Fibroblast of the aortic adventitia (primary cell): ENCODE measurements at regions not wholly inside any gene's neighbourhood (a gene's known extent, or its start where the extent isn't known, plus 50 kb on each side); places are given as distances from the start of the nearest gene placed in this dataset.
A peak's percentile ranks its signal among the peaks of the same experiment; 100 is the strongest.

Source experiments
- DNase-seq: peaks from one replicate; pipeline ENCODE4 v3.0.0-alpha.2; 2010; ENCODE audit warnings: low read depth
- H3K4me3 ChIP-seq: 2 replicates; pipeline ENCODE4 v1.5.1; 2011; ENCODE audit warnings: low read depth, mild to moderate bottlenecking, control low read depth, low read length, moderate library complexity
- CTCF ChIP-seq: IDR thresholded peaks from 2 replicates; pipeline ENCODE4 v1.5.1; 2011; ENCODE audit warnings: mild to moderate bottlenecking, low read length, control low read depth, inconsistent platforms; ENCODE audit not compliant: insufficient read depth

GRCh38 chr1:57858740-57859139 lies 434.9 kb upstream of the DAB1 start:
- no peak for DNase-seq
- no peak overlapping the region for H3K4me3 ChIP-seq
- TF ChIP-seq CTCF, result no peak

GRCh38 chr1:57857809-57858208 lies 433.9 kb upstream of the DAB1 start:
- TF ChIP-seq CTCF, result no peak
- no peak overlapping the region for H3K4me3 ChIP-seq
- DNase-seq, result peak; percentile 2

DNA sequence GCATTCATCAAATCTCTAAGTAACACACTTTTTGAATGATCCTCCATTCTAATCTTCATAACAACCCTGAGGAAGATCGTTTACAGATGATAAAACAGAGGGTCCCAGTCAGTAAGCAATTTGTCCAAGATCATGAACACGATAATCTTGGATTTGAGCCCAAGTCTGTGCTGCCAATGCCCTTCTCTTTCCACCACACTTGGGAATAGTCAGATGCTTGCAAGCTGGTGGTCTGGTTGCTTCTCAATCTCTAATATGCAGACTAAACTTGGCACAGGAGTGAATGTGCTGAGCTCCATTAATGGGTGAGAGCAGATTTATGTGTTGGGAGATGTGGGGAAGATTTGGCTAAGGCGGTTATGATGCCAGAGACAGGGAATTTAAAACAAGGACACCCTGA lies 430.6 kb upstream of the DAB1 start:
- no peak for DNase-seq
- no peak overlapping the region for H3K4me3 ChIP-seq
- TF ChIP-seq CTCF, result no peak

DNA sequence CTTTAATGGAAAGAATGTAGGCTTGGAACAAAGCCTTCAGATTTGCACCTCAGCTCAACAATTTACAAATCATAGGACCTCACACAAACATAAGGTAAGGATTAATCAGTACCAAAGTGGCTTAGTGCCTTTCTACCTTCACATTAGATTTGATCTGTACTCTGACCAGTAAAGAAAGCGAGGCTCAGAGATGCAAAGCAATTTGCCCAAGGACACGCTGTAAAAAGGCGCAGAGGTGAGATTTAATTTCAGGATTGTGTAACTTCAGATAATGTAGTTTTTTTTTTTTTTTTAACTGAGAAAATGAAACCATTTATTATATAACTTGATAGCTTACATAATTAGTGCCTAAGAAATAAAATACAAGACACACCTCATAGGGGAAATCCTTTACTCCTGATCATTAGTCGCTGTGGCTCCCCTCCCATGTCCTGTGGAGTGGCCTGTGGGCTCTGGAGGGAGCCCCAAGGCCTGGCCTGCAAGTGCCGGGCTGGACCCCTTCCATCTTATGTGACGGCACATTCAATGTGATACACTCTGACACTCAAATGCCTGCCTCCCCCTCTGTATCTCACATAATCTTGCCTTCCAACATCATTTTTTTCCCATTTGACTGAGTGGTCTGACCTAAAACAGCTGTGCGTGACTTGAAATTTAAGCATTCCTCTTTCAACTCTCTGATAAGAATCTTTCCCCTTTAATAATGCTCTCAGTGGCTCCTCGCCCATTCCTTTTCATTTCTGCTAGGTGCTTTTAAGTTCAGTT lies 426.5 kb upstream of the DAB1 start:
- H3K4me3 ChIP-seq, result no peak overlapping the region
- TF ChIP-seq CTCF, result no peak
- DNase-seq, result no peak

- no peak for TF ChIP-seq CTCF
- no peak overlapping the region for H3K4me3 ChIP-seq
- peak; percentile 3 for DNase-seq
These were observed 424.5 kb upstream of the DAB1 start for GRCh38 chr1:57848406-57848805.

GRCh38 chr1:57845041-57845440 lies 421.2 kb upstream of the DAB1 start:
- DNase-seq, result peak; percentile 11
- no peak overlapping the region for H3K4me3 ChIP-seq
- no peak for TF ChIP-seq CTCF

DNA sequence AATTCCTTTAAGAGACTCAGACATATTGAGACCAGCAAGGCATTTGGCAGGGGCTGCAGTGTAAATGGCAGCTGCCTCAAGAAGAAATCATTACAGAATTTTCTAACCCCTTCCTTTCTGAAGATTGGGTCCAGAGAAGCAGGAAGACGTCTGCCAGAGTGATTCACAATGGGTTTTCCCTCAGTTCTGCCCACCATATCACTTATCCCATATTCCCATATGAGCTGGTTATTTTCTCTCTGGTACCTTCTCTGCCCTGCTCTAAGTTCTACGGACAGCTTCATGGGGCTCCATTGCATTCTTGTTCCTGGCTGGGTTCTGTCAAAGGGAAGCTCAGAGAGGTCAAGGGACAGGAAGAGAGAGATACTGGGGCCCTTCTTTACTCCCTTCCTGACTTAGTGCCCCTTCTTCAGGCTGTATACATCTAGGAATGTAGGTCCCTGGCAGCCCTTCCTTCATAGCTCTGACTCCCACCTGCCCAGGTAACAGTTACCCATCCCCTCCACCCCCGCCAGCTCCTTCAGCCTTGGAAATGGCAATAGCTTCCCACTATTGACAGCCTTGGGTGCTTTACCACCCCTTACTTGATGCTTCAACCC lies 420.6 kb upstream of the DAB1 start:
- peak; percentile 1 for DNase-seq
- H3K4me3 ChIP-seq, result no peak overlapping the region
- TF ChIP-seq CTCF, result no peak
